DOHH2 (cell line): ENCODE measurements at regions not wholly inside any gene's neighbourhood (a gene's known extent, or its start where the extent isn't known, plus 50 kb on each side); places are given as distances from the start of the nearest gene placed in this dataset.

Experiments
- H3F3A ChIP-seq: fragments of 200-600 bp; sonication (generic), shearing (Covaris generic); 2 replicates; pipeline ENCODE4 v1.6.0; 2016; ENCODE audit warnings: antibody characterized with exemption, mild to moderate bottlenecking; ENCODE audit not compliant: control insufficient read depth, insufficient read depth
- H3K27ac ChIP-seq: fragments of 200-600 bp; sonication (generic); 2 replicates; pipeline ENCODE4 v1.5.1; 2014; ENCODE audit warnings: low read depth, mild to moderate bottlenecking, low read length, moderate library complexity
- H3K27me3 ChIP-seq: fragments of 200-600 bp; sonication (generic); 2 replicates; pipeline ENCODE4 v1.6.1; 2014; ENCODE audit warnings: mild to moderate bottlenecking, low read length, mixed read lengths; ENCODE audit not compliant: control insufficient read depth
- H3K36me3 ChIP-seq: fragments of 200-600 bp; sonication (generic); 2 replicates; pipeline ENCODE4 v1.6.1; 2014; ENCODE audit warnings: mild to moderate bottlenecking, low read length, moderate library complexity, mixed read lengths; ENCODE audit not compliant: control insufficient read depth
- H3K4me1 ChIP-seq: fragments of 200-600 bp; sonication (generic); 2 replicates; pipeline ENCODE4 v1.6.1; 2014; ENCODE audit warnings: mild to moderate bottlenecking, low read length, mixed read lengths; ENCODE audit not compliant: control insufficient read depth
- H3K4me2 ChIP-seq: fragments of 200-600 bp; sonication (generic); 2 replicates; pipeline ENCODE4 v1.6.0; 2014; ENCODE audit warnings: mild to moderate bottlenecking, low read length, moderate library complexity
- H3K4me3 ChIP-seq: fragments of 200-600 bp; sonication (generic); 2 replicates; pipeline ENCODE4 v1.5.1; 2014; ENCODE audit warnings: mild to moderate bottlenecking, low read length, mixed read lengths
- H3K79me2 ChIP-seq: fragments of 200-600 bp; sonication (generic); 2 replicates; pipeline ENCODE4 v1.6.1; 2014; ENCODE audit warnings: mild to moderate bottlenecking, low read length, mixed read lengths; ENCODE audit not compliant: control insufficient read depth
- H3K9me2 ChIP-seq: fragments of 200-600 bp; sonication (generic); replicated peaks from 2 replicates; pipeline ENCODE4 v1.6.1; 2014; ENCODE audit warnings: mild to moderate bottlenecking, low read length, mixed read lengths; ENCODE audit not compliant: control insufficient read depth
- H3K9me3 ChIP-seq: fragments of 200-600 bp; sonication (generic); 2 replicates; pipeline ENCODE4 v1.6.1; 2014; ENCODE audit warnings: antibody characterized with exemption, low read length, mixed read lengths; ENCODE audit not compliant: control insufficient read depth, insufficient read depth
- H4K20me1 ChIP-seq: fragments of 200-600 bp; sonication (generic); 2 replicates; pipeline ENCODE4 v1.6.0; 2014; ENCODE audit warnings: low read depth, mild to moderate bottlenecking, antibody characterized with exemption, low read length, moderate library complexity; ENCODE audit not compliant: control insufficient read depth, insufficient read depth
- CTCF ChIP-seq: fragments of 200-600 bp; sonication (generic); IDR thresholded peaks from one replicate; pipeline ENCODE4 v1.5.1; 2014; ENCODE audit warnings: antibody characterized with exemption, mild to moderate bottlenecking, low read depth, low read length; ENCODE audit not compliant: poor library complexity, severe bottlenecking
- EZH2phosphoT487 ChIP-seq: fragments of 200-600 bp; sonication (generic); IDR thresholded peaks from 2 replicates; pipeline ENCODE4 v1.6.1; 2017; ENCODE audit warnings: borderline replicate concordance, mild to moderate bottlenecking, antibody characterized with exemption, low read length, moderate library complexity, mixed read lengths

GRCh38 chr2:59456285-59456684 is 1097.2 kb downstream of the BCL11A start:
- TF ChIP-seq CTCF, result no peak
- no peak for TF ChIP-seq EZH2phosphoT487

GRCh38 chr2:59449274-59449673 is 1104.2 kb downstream of the BCL11A start:
- H3K4me1 ChIP-seq, result no peaks in the 10 kb centered on the region
- H3K36me3 ChIP-seq, result no peaks in the 10 kb centered on the region
- H3K4me2 ChIP-seq, result no peak overlapping the region
- H3K27me3 ChIP-seq, result no peaks in the 10 kb centered on the region
- no peak overlapping the region for H3K4me3 ChIP-seq
- H3K9me2 ChIP-seq, result no peaks in the 10 kb centered on the region
- TF ChIP-seq EZH2phosphoT487 (no peak), CTCF (peak; percentile 9)
- no peaks in the 10 kb centered on the region for H3K9me3 ChIP-seq
- no peaks in the 10 kb centered on the region for H4K20me1 ChIP-seq
- H3K27ac ChIP-seq, result no peak overlapping the region
- H3K79me2 ChIP-seq, result no peaks in the 10 kb centered on the region
- H3F3A ChIP-seq, result no peaks in the 10 kb centered on the region

More at GRCh38 chr2:59456285-59456684, 1097.2 kb downstream of the BCL11A start:
- Histone ChIP-seq H3K27ac (no peak overlapping the region), H3F3A (no peaks in the 10 kb centered on the region), H3K36me3 (no peaks in the 10 kb centered on the region), H3K4me1 (no peaks in the 10 kb centered on the region), H3K79me2 (no peaks in the 10 kb centered on the region), H3K4me3 (no peak overlapping the region), H4K20me1 (no peaks in the 10 kb centered on the region), H3K9me3 (no peaks in the 10 kb centered on the region), H3K4me2 (no peak overlapping the region), H3K9me2 (no peaks in the 10 kb centered on the region), H3K27me3 (no peaks in the 10 kb centered on the region)

- Histone ChIP-seq H3K27me3 (no peaks in the 10 kb centered on the region), H3F3A (no peaks in the 10 kb centered on the region), H3K9me2 (no peaks in the 10 kb centered on the region), H3K4me2 (no peak overlapping the region), H3K4me1 (no peaks in the 10 kb centered on the region), H3K27ac (no peak overlapping the region), H3K4me3 (no peak overlapping the region), H3K9me3 (no peaks in the 10 kb centered on the region), H3K79me2 (no peaks in the 10 kb centered on the region), H3K36me3 (no peaks in the 10 kb centered on the region), H4K20me1 (no peaks in the 10 kb centered on the region)
- TF ChIP-seq EZH2phosphoT487 (no peak), CTCF (no peak)
Observed at GRCh38 chr2:59440491-59440890, 1113.0 kb downstream of the BCL11A start.
